H1 (cell line): ENCODE measurements at regions not wholly inside any gene's neighbourhood (a gene's known extent, or its start where the extent isn't known, plus 50 kb on each side); places are given as distances from the start of the nearest gene placed in this dataset.

Source experiments
- CHD1 ChIP-seq: IDR thresholded peaks from 2 replicates; pipeline ENCODE4 v1.6.1; 2012; ENCODE audit warnings: low read depth, low read length, improper control_type of control experiment
- RBBP5 ChIP-seq: IDR thresholded peaks from 2 replicates; pipeline ENCODE4 v1.7.1; 2012; ENCODE audit warnings: low read depth, mild to moderate bottlenecking, inconsistent platforms, low read length, moderate library complexity, borderline replicate concordance
- SIRT6 ChIP-seq: IDR thresholded peaks from one replicate; pipeline ENCODE4 v1.7.1; 2012; ENCODE audit warnings: low read length, inconsistent platforms

DNA sequence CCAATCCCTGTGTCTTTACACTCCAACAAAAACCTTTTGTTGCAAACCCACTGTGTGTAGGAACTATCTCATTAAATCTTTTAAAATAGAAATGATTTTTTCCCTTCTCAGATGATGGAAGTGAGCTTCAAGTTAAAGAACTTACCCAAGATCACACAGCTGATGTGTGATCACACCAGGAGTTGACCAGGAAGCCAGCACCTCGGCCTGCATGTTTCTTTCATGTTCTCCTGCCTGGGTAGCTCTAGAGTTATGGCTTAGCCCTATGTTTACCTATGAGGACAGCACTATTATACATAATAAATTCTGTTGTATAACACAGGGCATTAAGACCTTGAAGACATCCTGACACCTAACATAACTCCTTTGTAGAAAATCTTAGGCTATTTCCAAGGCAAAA is 132.1 kb upstream of the KLHL25 start (continued):
- TF ChIP-seq SIRT6, result no peak
- TF ChIP-seq RBBP5, result no peak
- TF ChIP-seq CHD1, result no peak
